Activated CD4-positive, CD25-positive, alpha-beta regulatory T cell treated with anti-CD3 and anti-CD28 coated beads, Interleukin-2, amount 50 U/mL, for 24 hours (primary cell): ENCODE measurements at regions not wholly inside any gene's neighbourhood (a gene's known extent, or its start where the extent isn't known, plus 50 kb on each side); places are given as distances from the start of the nearest gene placed in this dataset.

ENCODE experiments used
- ATAC-seq, 2 donors: fragments of 150-1000 bp; cut with Tn5 transposase; one replicate each; pipeline ENCODE4 v1.10.0; 2021; ENCODE audit warnings: mild to moderate bottlenecking in 1 of 2, moderate library complexity in 1 of 2

DNA sequence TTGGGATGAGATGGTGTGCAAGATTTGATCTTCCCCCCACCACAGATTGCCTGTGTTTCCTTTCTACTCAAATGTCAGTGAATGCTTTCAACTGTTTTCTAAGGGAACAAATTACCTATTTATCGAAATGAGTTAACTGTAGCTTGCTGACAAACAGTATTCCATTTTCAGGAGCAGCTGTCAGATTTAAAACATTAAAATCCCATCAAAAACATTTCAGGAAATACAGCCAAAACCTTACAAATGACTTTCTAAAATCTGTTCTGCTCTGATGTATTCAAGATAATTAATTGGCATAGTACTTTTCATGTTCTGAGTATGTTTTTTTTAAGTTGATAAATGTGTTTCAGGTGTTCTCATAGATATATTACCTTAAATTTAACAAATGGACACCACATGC, 158.0 kb upstream of the DMRTA1 start:
- no peak for ATAC-seq

DNA sequence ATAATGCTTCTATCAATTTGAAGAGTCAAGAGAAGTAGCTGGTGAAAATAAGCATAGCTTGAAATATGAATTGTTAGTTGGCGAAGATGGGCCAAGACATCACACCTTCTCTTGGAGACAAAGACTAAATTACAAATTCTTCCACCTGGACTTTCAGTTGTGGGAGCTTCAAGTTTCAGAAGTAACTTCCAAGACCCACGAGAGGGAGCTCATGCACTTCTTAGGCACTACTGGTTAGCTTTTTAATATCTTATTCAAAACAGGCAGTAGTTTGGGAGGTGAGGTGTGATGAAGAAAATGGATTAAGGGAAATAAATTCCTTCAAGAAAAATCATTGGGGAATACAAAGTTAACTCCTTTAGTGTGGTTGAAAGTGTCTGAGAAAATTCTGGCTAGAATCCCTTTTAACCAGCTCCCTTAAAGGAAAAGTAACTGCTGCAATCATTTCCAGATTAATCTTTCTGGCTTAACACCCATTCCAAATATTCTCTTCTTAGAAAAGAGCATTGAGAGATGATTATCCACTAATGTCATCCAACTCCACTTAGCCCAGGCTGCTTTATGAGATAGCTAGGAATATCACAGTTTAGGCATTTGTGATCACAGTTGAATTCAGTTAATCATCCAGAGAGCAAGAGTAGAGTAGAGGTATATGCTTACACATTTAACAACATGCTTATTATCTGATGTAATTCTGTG, 139.5 kb upstream of the DMRTA1 start:
- no peak for ATAC-seq

DNA sequence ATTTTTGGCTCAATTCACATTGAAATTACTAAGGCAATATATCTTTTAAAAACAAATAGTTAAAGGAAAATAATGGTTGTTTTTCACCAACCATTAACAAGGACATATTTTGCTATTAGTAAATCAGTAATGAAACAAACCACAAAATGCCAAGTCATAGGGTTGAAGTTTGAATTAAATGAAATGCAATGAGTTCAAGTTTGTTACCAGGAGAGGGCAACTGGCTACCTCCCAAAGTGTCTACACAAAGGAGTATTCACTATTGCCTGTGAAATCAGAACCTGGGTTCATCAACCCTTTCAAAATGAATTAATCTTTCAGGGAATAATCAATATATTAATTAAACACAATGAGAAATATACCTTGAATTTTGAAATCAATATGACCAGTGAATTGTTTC, 138.4 kb upstream of the DMRTA1 start:
- no peak for ATAC-seq

DNA sequence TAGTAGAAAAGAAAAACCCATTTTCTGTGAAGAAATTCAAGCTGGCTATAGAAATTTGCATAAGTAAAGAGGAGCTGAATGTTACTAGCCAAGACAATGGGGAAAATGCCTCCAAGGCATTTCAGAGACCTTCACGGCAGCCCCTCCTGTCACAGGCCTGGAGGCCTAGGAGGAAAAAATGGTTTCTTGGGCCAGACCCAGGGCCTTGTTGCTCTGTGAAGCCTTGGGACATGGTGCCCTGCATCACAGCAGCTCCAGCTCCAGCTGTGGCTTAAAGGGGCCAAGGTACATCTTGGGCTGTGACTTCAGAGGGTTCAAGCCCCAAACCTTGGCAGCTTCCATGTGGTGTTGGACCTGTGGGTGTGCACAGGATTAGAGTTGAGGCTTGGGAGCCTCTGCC, 130.0 kb upstream of the DMRTA1 start:
- no peak for ATAC-seq

GRCh38 chr9:22331533-22331932, 115.1 kb upstream of the DMRTA1 start:
- ATAC-seq: no peak

GRCh38 chr9:22332202-22332601, 114.4 kb upstream of the DMRTA1 start:
- ATAC-seq: no peak

DNA sequence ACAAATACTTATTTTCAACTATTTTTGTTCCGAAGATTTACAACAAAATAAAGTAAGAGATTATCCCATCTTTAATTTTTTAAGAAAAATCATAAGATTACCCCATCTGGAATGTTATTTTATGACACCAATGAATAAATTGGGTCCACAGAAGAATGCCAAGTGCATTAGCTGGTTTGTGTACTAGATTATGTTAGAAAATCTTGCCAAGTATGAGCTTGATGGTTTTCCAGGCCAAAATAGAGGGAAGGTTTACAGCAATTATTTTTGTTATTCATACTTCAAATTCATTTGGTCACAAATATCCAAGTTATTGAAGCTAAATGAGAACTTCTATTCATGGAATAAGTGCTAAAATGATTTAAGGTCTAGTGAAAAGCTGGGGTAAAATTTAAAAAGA, 109.4 kb upstream of the DMRTA1 start:
- ATAC-seq: no peak

DNA sequence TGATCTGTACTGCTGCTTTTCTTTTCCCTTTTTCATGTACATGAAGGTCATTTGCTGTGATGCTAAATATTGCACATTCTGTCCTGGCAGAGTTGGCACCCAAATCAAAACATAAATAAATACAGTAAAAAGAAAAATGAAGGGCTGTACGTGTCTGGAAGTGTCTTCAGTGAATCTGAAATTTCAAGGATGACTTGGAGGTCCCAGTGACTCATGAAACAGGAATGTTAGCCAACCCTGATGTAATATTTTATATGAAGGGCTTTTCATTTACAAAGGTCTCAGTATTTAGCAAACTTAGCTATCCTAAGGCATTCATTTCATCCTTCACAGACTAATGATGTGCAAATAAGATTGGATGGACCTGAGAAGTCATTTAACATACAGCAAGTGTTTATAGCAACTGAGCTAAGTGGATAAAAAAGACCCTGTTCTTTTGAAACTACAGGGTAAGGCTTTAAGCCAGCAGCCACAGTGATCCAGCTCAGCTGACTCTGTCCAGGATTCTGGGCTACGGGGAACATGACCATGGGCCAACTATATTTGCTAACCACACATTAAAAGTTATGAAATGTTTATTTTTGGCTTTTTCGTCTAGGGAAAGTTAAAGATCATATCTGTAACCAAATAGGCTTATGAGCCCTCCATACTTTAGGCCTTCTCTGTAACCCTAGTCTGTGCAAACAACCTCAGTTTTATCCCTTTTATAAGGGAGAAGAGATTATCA, 104.0 kb upstream of the DMRTA1 start:
- ATAC-seq: no peak

DNA sequence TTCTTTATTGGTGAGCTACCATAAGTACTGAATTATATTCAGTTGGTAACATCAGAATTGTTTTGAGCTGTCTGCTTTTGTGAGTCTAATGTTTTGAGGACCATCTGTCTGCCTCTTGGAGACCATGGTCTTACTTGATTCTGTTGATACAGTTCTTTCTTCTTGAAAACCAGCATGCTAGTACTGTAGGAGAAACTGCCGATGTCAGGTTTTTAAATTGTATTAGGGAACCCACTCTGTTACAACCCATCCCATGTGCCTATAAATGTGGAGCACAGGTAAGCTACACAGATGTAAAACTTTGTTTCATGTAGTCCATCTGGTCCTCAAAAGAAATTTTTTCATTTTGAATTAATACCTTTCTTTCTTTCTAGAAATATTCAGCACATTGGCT, 103.4 kb upstream of the DMRTA1 start:
- no peak for ATAC-seq

DNA sequence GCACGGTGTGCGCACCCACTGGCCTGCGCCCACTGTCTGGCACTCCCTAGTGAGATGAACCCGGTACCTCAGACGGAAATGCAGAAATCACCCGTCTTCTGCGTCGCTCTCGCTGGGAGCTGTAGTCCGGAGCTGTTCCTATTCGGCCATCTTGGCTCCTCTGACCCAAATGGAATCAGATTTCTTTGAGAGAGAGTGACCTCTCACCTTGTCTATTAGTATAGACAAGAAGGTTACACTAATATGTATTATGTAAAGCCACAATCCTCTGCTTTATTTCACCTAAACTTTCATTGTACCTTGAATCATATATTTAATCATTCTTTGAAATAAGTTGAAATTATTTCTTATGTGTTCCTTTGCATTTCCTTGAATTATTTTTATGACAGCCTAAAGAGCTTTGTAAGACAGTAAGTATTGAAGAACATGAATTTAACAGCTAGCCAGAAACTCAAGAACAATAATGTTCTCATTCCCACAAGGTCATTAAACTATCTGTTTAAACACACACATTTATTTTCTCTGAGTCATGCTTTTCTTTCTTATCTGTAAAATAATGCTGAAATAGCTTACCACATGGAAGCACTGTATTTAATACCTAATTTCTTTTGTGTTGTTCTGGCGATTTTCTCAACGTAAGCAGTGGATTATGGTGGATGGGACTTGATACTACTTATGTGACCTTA, 91.8 kb upstream of the DMRTA1 start:
- no peak for ATAC-seq

- ATAC-seq: no peak
Observed at GRCh38 chr9:22356985-22357384, 89.6 kb upstream of the DMRTA1 start.

DNA sequence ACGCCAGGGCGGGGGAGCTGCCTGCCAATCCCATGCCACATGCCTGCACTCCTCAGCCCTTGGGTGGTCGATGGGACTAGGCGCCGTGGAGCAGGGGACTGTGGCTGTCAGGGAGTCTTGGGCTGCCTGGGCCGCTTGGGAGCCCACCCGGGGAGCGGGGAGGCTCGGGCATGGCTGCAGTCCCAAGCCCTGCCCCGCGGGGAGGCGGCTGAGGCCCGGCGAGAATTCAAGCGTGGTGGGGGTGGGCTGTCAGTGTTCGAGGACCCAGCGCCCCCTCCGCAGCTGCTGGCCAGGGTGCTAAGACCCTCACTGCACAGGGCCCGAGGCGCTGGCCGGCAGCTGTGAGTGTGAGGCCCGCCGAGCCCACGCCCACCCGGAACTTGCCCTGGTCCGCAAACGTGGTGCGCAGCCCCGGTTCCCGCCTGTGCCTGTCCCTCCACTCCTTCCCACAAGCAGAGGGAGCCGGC, 83.2 kb upstream of the DMRTA1 start:
- no peak for ATAC-seq

- no peak for ATAC-seq
Observed at GRCh38 chr9:22373636-22374035, 73.0 kb upstream of the DMRTA1 start.

GRCh38 chr9:22374051-22374450, 72.6 kb upstream of the DMRTA1 start:
- ATAC-seq: no peak

DNA sequence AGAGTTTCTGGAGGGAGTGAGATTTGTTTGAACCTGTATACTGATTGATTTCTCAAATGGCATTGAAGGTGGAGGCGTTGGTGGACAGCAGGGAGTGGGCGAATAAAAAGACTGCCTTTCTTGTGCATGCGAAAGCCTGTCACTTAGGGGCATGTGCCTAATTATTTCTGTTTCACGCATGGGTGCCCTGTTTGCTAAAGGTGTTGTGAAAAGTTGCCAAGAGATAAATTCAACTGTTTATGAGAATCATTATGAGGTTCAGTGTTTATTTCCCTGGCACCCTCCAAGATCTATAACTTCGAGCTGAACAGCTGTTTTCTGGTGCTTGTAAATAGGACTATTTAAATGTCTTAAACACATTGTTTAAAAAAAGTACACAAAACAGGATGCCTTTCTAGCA, 67.4 kb upstream of the DMRTA1 start:
- ATAC-seq: no peak

DNA sequence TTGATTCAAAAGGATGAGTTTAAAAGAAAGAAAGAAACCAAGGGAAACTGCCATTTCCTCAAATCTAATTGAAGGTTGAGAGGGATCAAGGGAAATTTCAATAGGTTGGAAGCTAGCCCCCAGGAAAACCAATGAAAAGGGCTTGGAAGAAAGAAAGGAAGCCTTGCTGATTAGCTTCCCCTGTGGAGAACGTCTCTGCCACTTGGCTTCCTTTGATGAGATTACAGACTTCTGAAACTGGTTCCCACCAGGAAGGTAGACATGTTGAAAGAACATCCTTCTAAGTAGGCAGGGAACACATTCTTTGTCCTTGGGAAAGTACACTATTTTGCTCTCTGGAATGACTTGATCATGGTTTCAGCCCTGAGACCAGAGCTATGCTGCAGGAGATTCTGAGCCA, 65.5 kb upstream of the DMRTA1 start:
- no peak for ATAC-seq

DNA sequence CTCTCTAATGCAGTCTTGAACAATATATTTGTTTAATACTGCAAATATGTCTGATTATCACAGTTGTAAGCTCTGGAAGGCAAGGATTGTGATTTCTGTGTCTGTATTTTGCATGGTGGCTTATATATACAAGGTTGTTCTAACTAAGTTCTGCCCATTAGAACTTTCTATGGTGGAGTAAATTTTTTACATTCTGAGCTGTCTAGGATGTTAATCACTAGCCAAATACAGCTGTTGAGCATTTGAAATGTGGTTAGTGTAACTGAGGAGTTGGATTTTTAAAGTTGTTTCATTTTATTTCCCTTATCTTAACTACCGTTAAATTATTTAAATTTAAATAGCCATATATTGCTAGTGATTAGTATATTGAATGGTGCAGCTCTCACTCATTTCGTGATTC, 64.3 kb upstream of the DMRTA1 start:
- no peak for ATAC-seq

GRCh38 chr9:22383718-22384117, 62.9 kb upstream of the DMRTA1 start:
- no peak for ATAC-seq

- no peak for ATAC-seq
Observed at GRCh38 chr9:22389271-22389670, 57.4 kb upstream of the DMRTA1 start.

GRCh38 chr9:22392523-22392922, 54.1 kb upstream of the DMRTA1 start:
- no peak for ATAC-seq

DNA sequence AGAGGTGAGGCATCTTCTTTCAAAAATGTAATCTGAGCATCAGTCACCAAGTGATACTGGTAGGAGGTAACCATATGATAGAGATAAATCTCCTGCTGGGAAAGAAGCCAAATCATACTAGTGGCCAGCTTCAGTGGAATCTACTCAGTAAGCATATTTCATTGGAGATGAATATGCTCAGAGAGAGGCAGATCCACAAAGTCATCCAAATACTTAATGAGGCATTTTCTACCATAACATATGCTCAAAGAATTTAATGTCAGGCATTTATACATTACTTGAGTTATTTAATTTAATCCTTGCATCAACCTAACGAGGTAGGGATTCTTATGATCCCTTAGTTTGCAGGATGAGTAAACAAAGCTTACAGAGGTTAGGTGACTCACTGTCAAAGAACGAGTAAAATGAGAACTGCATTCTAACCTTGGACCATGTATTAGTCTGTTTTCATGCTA, 50.9 kb upstream of the DMRTA1 start:
- ATAC-seq: no peak
